Kidney epithelial cell (primary cell): ENCODE measurements at regions not wholly inside any gene's neighbourhood (a gene's known extent, or its start where the extent isn't known, plus 50 kb on each side); places are given as distances from the start of the nearest gene placed in this dataset.

Experiments
- DNase-seq: peaks from one replicate; pipeline ENCODE4 v3.0.0-alpha.2; 2010; ENCODE audit warnings: low read depth
- H3K27me3 ChIP-seq: 2 replicates; pipeline ENCODE4 v1.6.0; 2011; ENCODE audit warnings: low read length; ENCODE audit not compliant: control insufficient read depth, insufficient read depth
- H3K36me3 ChIP-seq: 2 replicates; pipeline ENCODE4 v1.5.1; 2011; ENCODE audit warnings: low read length; ENCODE audit not compliant: control insufficient read depth, insufficient read depth
- H3K4me3 ChIP-seq: 2 replicates; pipeline ENCODE4 v1.5.1; 2011; ENCODE audit warnings: low read depth, mild to moderate bottlenecking, control low read depth, low read length
- CTCF ChIP-seq: IDR thresholded peaks from 2 replicates; pipeline ENCODE4 v1.5.1; 2011; ENCODE audit warnings: mild to moderate bottlenecking, moderate library complexity, low read length, control low read depth, inconsistent platforms; ENCODE audit not compliant: insufficient read depth, poor library complexity, severe bottlenecking

GRCh38 chr21:29233611-29234540, 64.8 kb upstream of the BACH1 start:
- Histone ChIP-seq H3K4me3 (no peak overlapping the region), H3K27me3 (no peaks in the 10 kb centered on the region), H3K36me3 (no peaks in the 10 kb centered on the region)
- no peak for TF ChIP-seq CTCF
- DNase-seq = no peak

GRCh38 chr21:29235714-29236197, 63.0 kb upstream of the BACH1 start:
- H3K27me3 ChIP-seq = no peaks in the 10 kb centered on the region
- H3K4me3 ChIP-seq = no peak overlapping the region
- no peak for TF ChIP-seq CTCF
- no peaks in the 10 kb centered on the region for H3K36me3 ChIP-seq
- DNase-seq = no peak

- H3K36me3 ChIP-seq = no peaks in the 10 kb centered on the region
- no peak for DNase-seq
Observed at GRCh38 chr21:29236201-29236600, 62.5 kb upstream of the BACH1 start.

GRCh38 chr21:29237110-29238052, 61.3 kb upstream of the BACH1 start:
- no peak for DNase-seq
- Histone ChIP-seq H3K36me3 (no peaks in the 10 kb centered on the region), H3K27me3 (no peaks in the 10 kb centered on the region), H3K4me3 (no peak overlapping the region)
- TF ChIP-seq CTCF = no peak

More at GRCh38 chr21:29236201-29236600, 62.5 kb upstream of the BACH1 start:
- no peak overlapping the region for H3K4me3 ChIP-seq
- TF ChIP-seq CTCF = no peak
- H3K27me3 ChIP-seq = no peaks in the 10 kb centered on the region

- H3K36me3 ChIP-seq = no peaks in the 10 kb centered on the region
- no peaks in the 10 kb centered on the region for H3K27me3 ChIP-seq
- no peak for TF ChIP-seq CTCF
- DNase-seq = no peak
- no peak overlapping the region for H3K4me3 ChIP-seq
Observed at GRCh38 chr21:29238053-29238966, 60.4 kb upstream of the BACH1 start.
